GM21737 (cell line): ENCODE measurements at regions not wholly inside any gene's neighbourhood (a gene's known extent, or its start where the extent isn't known, plus 50 kb on each side); places are given as distances from the start of the nearest gene placed in this dataset.
"Not testable (repeated sequence)": the region's sequence is repeated elsewhere in the genome, so short reads cannot be mapped to it uniquely, and the experiment has no call there.

Experiments
- ATAC-seq: cut with Tn5 transposase; IDR thresholded peaks from one replicate; pipeline ENCODE4 v1.9.1; 2021; ENCODE audit warnings: mild to moderate bottlenecking, moderate library complexity; ENCODE audit not compliant: unreplicated experiment

DNA sequence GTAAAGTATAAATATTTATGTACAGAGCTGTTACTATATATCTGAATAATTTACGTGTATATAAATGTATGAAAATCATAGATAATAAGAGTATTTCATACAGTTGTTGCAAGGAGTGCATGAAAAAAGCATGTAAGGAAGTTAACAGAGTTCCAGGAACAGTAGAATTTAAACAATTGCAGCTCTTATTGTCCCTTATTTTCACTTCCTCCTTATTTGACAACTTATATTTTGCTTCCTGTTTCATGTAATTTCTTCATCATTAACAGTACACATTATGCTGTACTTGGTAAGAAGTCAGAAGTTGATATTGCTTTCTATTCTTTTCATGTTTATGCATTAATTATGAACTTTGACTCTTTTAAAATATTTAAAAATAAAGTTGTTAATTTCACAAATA is 681.5 kb downstream of the LRRIQ3 start:
- ATAC-seq, result no peak

DNA sequence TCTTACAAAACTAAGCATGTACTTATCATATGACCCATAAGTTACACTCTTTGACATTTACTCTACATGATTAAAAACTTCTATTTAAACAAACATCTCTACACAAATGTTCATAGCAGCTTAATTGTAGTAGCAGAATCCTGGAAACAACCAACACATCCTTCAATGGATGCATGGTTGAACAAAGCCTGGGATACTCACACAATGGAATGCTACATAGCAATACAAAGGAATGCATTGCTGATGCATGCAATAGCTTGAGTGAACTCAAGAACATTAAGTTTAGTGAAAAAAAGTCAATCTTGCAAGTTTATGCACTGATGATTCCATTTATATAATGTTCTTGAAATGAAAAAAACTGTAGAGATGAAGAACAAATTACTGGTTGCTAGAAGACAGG is 686.9 kb downstream of the LRRIQ3 start:
- no peak for ATAC-seq

DNA sequence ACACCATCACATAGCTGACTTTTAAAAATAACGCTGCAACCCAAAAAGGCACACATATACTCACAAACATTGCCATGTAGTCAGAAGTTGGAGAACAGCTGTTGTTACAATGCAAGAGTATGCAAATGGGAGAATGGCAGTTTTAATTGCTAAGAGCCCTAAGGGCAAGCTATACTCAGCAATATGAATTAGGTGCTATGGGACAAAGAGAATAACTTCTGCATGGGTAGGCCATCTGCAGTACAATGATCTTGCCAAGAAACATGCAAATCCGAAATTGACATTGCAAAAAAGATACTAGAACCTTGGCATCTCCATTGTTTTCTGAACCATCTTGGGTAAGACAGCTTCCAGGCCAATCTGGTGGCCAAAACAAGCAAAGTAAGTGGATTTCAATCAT is 697.8 kb downstream of the LRRIQ3 start:
- no peak for ATAC-seq

DNA sequence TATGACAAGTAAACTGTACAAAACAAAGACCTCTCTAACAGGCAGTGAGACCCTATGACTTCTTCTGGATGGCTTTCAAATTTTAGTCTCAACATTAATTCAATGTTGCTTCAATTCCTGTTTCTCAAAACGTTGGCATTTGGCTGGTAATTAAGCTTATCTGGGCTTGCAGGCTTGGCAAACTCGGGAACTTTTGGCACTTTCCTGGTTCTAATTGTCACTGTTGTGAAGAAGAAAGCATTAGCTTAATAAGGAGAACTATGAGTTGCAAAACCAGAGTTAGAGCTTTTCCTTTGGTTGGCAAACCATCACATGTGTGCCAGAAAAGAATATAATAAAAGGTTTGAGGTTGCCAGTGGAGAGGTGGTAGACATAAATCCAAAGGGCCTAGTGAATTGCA is 698.3 kb downstream of the LRRIQ3 start:
- ATAC-seq, result no peak

DNA sequence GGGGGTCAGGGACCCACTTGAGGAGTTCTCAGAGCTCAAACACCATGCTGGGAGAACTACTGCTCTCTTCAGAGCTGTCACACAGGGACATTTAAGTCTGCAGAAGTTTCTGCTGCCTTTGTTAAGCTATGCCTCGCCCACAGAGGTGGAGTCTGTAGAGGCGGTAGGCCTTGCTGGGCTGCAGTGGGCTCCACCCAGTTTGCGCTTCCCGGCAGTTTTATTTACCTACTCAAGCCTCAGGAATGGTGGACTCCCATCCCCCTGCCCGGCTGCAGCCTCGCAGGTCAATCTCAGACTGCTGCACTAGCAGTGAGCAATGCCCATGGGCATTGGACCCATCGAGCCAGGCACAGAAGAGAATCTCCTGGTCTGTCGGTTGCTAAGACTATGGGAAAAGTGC is 706.4 kb downstream of the LRRIQ3 start:
- no peak for ATAC-seq

DNA sequence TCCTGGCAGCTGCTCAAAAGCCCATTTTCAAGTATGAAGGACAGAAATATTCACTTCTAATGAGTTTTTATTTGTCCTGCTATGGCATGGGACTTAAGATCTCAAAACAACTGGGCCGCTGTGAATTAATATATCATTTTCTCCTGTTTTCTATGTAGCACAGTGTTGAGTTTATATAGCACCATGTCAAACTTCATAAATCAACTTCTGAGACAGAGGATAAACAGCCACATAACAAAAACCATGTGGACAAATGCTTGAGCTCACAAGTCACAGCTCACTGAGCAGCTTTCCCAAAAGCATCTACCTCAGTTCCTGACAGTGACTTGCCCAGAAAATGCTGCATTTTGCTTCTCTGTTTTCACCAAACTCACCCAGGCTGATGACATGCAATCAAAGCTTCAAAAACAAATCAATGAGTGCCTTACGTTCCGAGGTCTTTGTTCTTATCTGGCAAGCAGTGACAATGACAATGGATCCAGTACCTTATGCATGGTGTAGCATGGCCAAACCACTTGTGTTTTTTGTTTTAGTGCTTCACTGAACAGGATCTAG is 722.6 kb downstream of the LRRIQ3 start:
- no peak for ATAC-seq

DNA sequence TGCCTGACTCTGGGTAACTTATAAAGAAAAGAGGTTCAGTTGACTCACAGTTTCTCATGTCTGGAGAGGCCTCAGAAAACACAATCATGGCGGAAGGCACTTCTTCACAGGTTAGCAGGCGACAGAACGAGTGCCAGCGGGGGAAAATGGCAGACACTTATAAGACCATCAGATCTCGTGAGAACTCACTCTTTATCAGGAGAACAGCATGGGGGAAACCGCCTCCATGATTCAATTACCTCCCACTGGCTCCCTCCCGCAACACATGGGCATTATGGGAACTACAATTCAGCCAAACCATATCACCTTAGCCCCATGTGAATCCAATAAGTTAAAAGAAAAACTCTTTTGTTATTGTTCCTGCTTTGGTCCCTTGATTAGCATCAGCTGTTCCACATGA is 725.2 kb downstream of the LRRIQ3 start:
- no peak for ATAC-seq

DNA sequence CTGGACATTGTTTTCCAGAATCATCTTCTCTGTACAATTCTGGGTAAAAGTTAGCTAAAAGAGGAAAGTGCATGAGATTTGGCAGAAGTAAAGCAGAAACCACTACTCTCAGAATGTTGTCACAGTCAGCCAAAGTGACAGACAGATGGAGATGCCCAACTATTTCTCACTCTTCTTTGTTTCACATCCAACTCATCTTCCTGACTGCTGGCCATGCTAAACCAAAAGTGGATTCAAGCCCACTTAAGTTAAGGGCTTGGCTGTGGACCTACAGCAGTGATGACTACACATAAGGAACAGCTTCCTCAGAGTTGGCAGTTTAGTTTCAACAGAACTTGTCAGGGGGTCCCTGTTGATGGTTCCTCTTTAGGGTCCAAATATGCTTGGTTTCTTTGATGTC is 730.2 kb downstream of the LRRIQ3 start:
- no peak for ATAC-seq

DNA sequence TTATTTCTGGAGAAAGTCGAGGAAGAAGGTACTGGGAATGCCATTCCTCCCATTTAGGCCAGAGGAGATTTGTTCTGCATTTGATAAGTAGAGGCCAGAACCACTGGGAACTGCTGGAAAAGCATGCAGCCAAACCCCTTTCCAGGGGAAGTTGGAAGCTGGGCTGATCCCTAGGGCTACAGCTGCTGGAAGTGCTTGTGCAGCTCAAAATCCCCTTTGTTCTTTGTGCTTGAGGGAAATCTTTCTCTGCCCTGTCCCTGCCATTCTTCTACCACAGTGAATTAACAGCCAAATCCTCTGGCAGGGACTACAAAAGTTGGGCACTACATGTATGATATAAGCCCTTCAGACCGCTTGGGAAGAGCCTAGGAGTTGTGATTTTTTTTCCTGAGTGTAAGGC is 734.1 kb downstream of the LRRIQ3 start:
- no peak for ATAC-seq

DNA sequence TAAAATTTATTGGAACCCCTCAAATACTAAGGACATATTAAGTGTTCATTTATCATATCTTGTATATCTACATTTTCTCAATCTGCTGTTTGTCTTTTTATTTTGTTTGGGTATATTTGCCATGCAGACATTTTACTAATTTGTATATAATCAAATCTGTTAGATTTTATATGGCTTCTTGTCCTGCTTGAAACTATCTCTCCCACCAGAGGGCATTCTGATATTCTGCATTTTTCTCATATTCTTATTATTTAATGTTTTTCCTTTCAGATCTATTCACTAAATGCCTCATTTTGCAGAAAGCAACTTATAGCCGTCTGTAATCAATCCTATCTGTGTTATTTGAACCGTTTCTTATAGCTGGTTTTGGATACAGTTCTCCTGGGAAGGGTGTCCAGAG is 745.5 kb downstream of the LRRIQ3 start:
- ATAC-seq, result no peak

DNA sequence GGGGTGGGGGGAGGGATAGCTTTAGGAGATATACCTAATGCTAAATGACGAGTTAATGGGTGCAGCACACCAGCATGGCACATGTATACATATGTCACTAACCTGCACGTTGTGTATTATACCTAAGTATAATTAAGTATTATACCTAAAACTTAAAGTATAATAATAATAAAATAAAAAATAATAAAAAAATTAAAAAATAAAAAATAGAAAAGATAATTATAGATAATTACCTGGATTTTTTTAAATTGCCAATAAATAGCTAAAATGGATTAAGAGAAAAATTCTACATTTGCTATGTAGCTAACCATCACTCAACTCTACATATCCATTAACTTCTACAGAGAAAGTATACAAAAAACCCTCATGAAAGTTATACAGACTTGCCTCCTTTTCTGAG is 747.3 kb downstream of the LRRIQ3 start:
- not testable (repeated sequence) for ATAC-seq

DNA sequence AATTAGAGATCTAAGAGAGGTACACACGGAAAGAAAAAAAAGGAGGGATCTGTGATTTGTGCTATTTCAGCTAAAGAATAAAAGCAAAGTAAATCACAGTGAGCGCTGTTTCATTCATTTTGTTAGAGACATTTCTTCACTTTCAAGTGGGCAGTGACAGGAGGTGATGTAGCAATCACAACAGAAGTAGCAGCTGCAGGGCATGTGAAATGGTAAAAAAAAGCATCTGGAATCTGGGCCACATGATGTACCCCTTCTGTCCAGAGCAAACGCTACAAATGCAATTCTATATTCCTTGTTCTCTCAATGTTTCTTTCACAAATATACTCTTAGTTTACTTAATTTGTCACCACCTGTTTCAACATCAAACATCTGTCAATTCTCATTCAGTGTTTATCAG is 786.5 kb downstream of the LRRIQ3 start:
- no peak for ATAC-seq

DNA sequence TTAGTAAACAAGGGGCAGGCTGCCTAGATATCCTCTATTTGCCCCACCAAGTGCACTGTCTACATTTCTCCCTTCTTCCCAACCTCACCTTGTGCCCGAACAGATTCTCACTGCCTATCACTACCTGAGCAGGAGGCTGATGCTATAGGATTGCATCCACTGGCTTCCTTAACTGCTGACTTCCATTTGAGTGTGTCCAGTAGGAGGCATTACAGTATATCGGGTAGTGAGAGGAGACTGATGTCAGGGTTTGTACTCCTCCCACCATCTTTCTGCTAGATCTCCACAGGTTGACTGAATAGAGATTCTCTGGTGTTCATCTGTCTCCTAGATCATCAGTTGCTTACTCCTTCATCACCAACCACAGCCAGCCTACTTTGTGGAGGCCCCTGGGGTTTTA is 796.3 kb downstream of the LRRIQ3 start:
- ATAC-seq, result no peak

DNA sequence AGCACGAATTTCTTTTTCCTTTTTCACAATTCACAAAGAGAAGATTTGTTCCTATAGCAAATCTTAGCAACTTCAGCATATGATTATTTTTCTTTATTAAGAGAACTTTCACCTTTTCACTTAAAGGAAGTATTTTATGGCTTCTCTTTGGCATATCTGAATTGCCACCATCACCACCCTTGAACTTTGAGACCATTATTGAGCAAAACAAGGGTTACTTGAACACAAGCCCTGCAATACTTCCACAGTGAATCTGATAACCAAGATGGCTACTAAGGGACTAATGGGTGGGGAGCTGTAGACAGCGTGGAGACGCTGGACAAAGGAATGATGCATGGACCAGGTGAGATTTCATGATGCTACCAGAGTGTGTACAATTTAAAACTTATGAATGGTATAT is 815.0 kb downstream of the LRRIQ3 start:
- ATAC-seq, result no peak

DNA sequence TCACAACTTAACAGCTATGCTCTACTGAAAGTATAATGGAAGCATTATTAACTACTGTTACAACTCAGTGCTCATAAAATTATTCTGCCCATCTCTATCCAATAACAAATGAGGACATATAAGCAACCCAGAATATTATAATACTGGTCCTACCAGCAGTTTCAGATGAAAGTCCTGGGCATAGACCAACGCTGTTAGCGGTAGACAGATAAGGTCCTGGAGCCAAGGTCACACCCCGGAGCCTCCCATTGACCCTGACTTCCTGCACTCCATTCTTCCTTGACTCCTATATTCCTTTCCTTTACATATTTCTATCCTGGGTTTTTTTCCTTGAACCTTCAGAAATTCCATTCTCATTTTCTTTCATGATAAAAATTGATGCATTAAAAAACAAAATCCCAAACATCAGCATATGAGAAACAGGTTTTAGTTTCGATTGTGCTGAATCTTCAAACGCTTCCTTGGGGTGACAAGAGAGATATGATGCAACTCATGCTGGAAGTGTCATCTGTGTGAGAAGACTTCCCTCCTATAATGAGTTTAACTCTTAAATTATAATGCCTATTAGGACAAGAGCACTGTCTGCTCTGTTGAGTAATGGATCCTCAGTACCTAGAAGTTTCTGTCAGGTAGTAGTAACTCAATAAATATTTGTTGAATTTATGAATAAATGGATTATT is 831.1 kb downstream of the LRRIQ3 start:
- ATAC-seq, result no peak

DNA sequence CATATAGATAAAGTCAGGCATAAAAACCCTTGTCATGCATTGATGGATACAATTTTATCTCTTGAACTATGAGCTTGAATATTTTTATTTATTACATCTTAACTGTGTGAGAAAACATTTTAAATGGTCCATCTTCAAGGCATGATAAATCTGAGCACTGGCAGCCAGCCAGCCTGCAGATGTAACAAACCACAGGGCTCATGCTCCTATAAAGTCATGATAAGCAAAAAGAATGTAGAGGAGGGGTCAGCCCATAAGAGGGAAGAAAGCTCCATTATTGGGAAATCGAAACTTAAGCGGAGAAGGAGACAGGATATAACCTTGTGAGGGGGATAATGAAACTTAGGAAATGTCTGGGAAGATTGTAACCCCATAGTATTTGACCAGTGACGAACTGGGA is 839.0 kb downstream of the LRRIQ3 start:
- no peak for ATAC-seq

DNA sequence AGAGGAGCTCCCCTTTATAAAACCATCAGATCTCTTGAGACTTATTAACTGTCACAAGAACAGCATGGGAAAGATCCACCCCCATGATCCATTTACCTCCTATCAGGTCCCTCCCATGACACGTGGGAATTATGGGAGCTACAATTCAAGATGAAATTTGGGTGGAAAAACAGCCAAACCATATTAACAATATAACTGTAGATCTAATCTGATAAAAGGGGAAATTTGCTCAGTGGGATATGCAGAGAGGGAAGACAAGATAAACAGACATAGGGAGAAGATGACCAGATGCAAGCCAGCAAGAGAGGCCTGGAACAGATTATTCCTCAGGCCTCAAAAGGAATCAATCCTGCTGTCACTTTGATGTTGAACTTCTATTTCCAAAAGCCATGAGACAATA is 841.5 kb downstream of the LRRIQ3 start:
- no peak for ATAC-seq

DNA sequence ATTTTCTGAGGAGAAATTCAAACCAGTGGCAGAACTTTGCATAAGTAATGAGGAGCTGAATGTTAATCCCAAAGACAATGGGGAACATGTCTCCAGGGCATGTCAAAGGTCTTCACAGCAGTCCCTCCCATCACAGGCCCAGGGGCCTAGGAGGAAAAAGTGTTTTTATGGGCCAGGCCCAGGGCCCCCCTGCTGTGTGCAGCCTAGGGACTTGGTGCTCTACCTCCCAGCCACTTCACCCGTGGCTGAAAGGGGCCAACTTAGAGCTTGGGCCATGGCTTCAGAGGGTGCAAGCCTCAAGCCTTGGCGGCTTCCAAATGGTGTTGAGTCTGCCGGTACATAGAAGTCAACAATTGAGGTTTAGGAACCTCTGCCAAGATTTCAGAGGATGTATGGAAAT is 854.0 kb downstream of the LRRIQ3 start:
- no peak for ATAC-seq

DNA sequence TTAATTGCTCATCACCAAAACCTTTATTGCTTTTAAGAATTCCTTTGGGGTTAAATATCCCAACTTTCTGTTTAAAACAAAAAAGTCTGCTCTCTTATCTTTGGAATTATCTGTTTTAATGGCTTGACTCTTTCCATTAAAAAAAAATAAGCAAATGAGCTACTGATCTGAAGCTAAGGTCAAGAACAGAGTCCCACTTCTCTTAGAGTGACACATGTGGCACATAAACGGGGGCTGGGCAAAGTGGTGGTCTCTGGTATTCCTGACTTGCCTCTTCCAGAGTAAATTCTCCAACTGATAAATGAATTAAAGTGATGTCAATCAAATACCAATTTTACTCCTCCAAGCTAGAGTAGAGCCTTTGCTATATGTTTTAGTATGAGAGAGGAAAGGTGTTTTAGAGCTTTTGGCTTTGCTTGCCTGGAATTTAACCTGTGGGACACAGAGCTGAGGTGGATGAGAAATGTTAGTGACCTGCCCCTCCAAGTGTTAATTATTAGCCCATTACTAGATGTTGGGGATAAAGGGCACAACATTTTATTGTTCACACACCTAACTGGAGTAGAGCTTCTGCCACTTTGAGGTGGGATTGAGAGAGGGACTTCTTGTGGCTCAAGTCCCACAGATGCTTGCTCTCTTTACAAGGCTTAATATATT is 864.0 kb downstream of the LRRIQ3 start:
- ATAC-seq, result no peak

DNA sequence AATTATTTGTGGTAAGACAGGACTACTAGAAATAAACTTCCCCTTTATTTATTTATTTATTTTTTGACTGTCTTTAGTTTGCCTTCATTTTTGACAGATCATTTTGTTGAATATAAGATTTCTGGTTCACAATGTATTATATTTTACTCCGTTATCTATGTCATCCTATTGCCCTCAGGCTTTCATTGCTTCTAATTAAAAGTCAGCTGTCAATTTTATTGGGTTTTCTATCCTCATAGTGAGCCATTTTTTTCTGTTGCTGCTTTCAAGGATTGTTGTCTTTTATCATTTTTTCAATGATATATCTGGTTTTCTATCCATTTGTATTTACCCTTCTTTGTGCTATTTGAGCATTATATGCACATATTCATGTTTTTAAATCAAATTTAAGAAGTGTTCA is 866.2 kb downstream of the LRRIQ3 start:
- no peak for ATAC-seq

DNA sequence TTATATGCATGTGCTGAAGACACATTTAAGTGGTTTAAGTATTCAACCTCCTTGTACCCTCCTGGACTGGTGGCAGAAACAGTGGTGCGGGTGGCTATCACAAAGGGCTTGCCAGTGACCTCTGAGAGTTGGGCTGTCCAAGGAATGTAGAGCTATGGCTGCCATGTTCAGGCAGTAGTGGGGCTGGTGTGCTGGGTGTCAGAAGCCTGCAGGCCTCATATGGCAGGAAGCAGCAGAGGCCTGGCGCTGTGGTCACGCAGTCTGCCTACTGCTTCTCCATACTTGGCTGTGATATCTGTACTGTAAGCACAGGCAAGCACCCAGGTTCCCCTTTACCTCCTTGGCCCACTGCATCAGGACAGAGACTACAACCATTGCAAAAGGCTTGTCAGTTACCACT is 870.0 kb downstream of the LRRIQ3 start:
- no peak for ATAC-seq

DNA sequence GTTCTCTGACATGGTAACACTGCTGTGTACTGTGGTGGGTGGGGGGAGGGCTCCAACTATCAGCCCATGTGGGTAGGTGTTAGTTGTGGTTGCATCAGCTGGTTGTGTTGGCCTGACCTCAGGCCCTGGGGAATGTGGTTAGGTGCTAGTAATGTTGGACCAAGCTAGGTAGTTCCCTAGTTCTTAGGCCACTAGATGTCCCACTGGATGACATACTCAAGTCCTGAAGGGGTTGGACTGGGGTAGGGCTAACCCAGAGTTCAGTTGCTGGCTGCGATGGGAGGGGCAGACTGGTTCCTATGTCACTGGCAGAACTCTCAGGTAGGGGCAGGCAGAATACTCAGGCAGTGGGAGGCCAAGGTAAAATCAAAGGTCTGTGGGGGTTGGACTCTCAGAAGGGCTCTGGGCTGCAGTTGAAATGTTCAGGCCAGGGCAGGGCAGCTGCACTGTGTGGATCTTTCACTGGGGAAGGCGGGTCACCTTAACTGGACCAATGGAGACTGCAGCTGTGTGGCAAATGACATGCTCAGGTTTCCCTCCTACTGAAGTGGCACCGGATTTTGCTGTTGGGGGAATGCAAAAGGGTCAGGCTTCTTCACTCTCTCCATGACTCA is 870.7 kb downstream of the LRRIQ3 start:
- no peak for ATAC-seq
